CD4-positive, alpha-beta T cell treated with Interleukin-4 for 1 hour (primary cell): ENCODE measurements at regions not wholly inside any gene's neighbourhood (a gene's known extent, or its start where the extent isn't known, plus 50 kb on each side); places are given as distances from the start of the nearest gene placed in this dataset.

Experiments used
- DNase-seq, 2 donors: peaks; one replicate each; pipeline ENCODE4 v3.0.0-alpha.2; 2020 to 2022

DNA sequence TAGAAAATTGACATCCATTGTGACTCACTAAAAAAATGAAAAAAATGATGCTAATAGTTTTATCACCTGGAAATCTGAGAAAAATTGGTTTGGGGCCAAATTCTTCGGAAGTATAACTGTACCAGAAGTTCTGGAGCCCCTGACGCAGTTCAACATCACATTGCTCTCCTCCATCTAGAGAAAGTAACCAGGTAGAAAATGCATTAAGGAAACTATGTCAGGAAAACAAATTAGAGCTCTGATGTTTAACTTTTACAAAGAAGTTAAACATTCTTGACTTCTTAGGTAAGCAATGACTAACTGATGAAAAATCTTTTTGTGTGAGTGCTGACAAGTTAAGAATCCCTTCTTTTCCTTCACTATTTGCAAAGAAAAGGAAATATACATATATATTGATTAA, 61.1 kb upstream of the TMEM196 start:
- no peak for DNase-seq

- DNase-seq, result no peak
Observed at GRCh38 chr7:19830604-19831003, 57.2 kb upstream of the TMEM196 start.
